ENCODE measurements at regions not wholly inside any gene's neighbourhood (a gene's known extent, or its start where the extent isn't known, plus 50 kb on each side); places are given as distances from the start of the nearest gene placed in this dataset.

DNA sequence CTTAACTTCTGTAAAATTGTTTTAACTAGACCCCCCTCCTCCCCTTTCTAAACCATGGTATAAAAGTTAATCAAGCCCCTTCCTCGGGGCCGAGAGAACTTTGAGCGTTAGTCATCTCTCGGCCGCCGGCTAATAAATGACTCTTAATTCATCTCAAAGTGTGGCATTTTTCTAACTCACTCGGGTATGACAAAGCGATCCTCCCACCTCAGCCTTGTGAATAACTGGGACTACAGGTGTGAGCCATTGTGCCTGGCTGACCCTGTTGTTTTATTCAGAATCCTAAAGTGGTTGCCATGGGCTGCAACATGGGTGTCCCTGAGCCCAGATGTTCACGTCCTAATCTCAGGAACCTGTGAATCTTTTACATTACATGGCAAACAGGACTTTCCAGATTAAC, 540.7 kb upstream of the AMELY start:
- Mint-ChIP-seq H3K27ac (no peak overlapping the region), H3K4me1 (no peaks in the 10 kb centered on the region), H3K36me3 (ENCODE audit: low read depth) (no peaks in the 10 kb centered on the region), H3K27me3 (ENCODE audit: insufficient read depth) (no peaks in the 10 kb centered on the region), H3K4me3 (no peak overlapping the region), H3K9me3 (no peaks in the 10 kb centered on the region)
- Histone ChIP-seq H3K9me3 (ENCODE audit: control insufficient read depth, low read length) (peaks cover 27% of the 10 kb centered on the region), H3K27ac (ENCODE audit: low read depth, low read length) (no peak overlapping the region), H3K4me1 (ENCODE audit: control insufficient read depth, insufficient read depth, low read length) (no peaks in the 10 kb centered on the region), H3K36me3 (ENCODE audit: control insufficient read depth, insufficient read depth, low read length) (no peaks in the 10 kb centered on the region), H3K9ac (ENCODE audit: extremely low read depth, low read length, poor library complexity, severe bottlenecking) (peak overlapping the region; percentile 20), H3K4me3 (ENCODE audit: low read length) (no peak overlapping the region), H3K27me3 (ENCODE audit: control insufficient read depth, insufficient read depth, low read length, poor library complexity, severe bottlenecking) (no peaks in the 10 kb centered on the region)
- TF ChIP-seq, protein P1, sequence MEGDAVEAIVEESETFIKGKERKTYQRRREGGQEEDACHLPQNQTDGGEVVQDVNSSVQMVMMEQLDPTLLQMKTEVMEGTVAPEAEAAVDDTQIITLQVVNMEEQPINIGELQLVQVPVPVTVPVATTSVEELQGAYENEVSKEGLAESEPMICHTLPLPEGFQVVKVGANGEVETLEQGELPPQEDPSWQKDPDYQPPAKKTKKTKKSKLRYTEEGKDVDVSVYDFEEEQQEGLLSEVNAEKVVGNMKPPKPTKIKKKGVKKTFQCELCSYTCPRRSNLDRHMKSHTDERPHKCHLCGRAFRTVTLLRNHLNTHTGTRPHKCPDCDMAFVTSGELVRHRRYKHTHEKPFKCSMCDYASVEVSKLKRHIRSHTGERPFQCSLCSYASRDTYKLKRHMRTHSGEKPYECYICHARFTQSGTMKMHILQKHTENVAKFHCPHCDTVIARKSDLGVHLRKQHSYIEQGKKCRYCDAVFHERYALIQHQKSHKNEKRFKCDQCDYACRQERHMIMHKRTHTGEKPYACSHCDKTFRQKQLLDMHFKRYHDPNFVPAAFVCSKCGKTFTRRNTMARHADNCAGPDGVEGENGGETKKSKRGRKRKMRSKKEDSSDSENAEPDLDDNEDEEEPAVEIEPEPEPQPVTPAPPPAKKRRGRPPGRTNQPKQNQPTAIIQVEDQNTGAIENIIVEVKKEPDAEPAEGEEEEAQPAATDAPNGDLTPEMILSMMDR (conservative IDR thresholded peaks at IDR 0.05): no peak
- 47 to 49% methylated on average over 5 to 9 of the region's 9 CpGs for WGBS, 2 experiments (ENCODE audit: insufficient coverage in 1 of 2, insufficient read length in 1 of 2)
- no peak for DNase-seq

DNA sequence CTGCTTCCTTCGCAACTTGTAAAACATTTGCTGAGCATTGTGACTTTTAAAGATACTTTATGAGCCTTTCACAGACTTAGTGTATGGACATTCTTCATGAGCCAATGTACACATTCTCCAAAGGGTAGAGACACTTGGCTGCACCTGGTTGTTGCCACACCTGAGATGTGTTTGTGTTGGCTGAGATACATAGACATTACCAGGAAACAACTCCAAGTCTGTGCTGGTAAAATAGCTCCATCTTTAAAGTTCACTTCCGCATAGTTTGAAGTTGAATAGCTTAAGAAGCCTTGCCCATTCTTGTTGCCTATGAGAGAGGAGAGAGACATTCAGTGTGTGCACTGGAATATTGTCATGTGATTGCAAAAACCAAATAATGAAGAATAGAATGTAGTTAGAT, 538.3 kb upstream of the AMELY start:
- Mint-ChIP-seq H3K4me1 (no peaks in the 10 kb centered on the region), H3K36me3 (ENCODE audit: low read depth) (no peaks in the 10 kb centered on the region), H3K27ac (no peak overlapping the region), H3K4me3 (no peak overlapping the region), H3K27me3 (ENCODE audit: insufficient read depth) (no peaks in the 10 kb centered on the region), H3K9me3 (no peaks in the 10 kb centered on the region)
- Histone ChIP-seq H3K4me3 (ENCODE audit: low read length) (no peak overlapping the region), H3K9me3 (ENCODE audit: control insufficient read depth, low read length) (peaks cover 12% of the 10 kb centered on the region), H3K27ac (ENCODE audit: low read depth, low read length) (no peak overlapping the region), H3K4me1 (ENCODE audit: control insufficient read depth, insufficient read depth, low read length) (no peaks in the 10 kb centered on the region), H3K36me3 (ENCODE audit: control insufficient read depth, insufficient read depth, low read length) (no peaks in the 10 kb centered on the region), H3K27me3 (ENCODE audit: control insufficient read depth, insufficient read depth, low read length, poor library complexity, severe bottlenecking) (no peaks in the 10 kb centered on the region), H3K9ac (ENCODE audit: extremely low read depth, low read length, poor library complexity, severe bottlenecking) (no peak overlapping the region)
- no peak for DNase-seq
- TF ChIP-seq, protein P1 (conservative IDR thresholded peaks at IDR 0.05): no peak
- 100% methylated on average over 2 of the region's 2 CpGs; no CpG with 5 or more reads in 1 of the 2 experiments for WGBS, 2 experiments (ENCODE audit: insufficient coverage in 1 of 2, insufficient read length in 1 of 2)

DNA sequence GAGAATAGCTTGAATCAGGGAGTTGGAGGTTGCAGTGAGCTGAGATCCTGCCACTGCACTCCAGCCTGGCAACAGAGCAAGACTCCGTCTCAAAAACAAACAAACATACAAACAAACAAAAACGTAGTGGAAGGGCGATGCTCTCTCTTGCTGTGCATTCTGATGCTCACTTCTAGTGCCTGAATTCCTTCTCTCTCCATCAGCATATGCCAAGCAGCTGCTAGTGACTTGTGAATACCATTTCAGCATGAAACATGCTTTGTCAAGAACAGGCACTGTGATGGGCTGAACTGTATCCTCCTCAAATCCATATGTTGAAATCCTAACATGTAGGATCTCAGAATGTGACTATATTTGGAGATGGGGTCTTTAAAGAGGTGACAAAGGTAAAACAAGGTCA, 537.1 kb upstream of the AMELY start:
- Histone ChIP-seq H3K9me3 (ENCODE audit: control insufficient read depth, low read length) (peaks cover under 1% of the 10 kb centered on the region), H3K36me3 (ENCODE audit: control insufficient read depth, insufficient read depth, low read length) (no peaks in the 10 kb centered on the region), H3K9ac (ENCODE audit: extremely low read depth, low read length, poor library complexity, severe bottlenecking) (no peak overlapping the region), H3K27me3 (ENCODE audit: control insufficient read depth, insufficient read depth, low read length, poor library complexity, severe bottlenecking) (no peaks in the 10 kb centered on the region), H3K4me3 (ENCODE audit: low read length) (no peak overlapping the region), H3K27ac (ENCODE audit: low read depth, low read length) (no peak overlapping the region), H3K4me1 (ENCODE audit: control insufficient read depth, insufficient read depth, low read length) (no peaks in the 10 kb centered on the region)
- 82% methylated on average over 3 of the region's 3 CpGs; no CpG with 5 or more reads in 1 of the 2 experiments for WGBS, 2 experiments (ENCODE audit: insufficient coverage in 1 of 2, insufficient read length in 1 of 2)
- Mint-ChIP-seq H3K27me3 (ENCODE audit: insufficient read depth) (no peaks in the 10 kb centered on the region), H3K9me3 (no peaks in the 10 kb centered on the region), H3K4me3 (no peak overlapping the region), H3K27ac (no peak overlapping the region), H3K4me1 (no peaks in the 10 kb centered on the region), H3K36me3 (ENCODE audit: low read depth) (no peaks in the 10 kb centered on the region)
- no peak for DNase-seq
- TF ChIP-seq, protein P1 (conservative IDR thresholded peaks at IDR 0.05): no peak
